ENCODE measurements at regions not wholly inside any gene's neighbourhood (a gene's known extent, or its start where the extent isn't known, plus 50 kb on each side); places are given as distances from the start of the nearest gene placed in this dataset.

DNA sequence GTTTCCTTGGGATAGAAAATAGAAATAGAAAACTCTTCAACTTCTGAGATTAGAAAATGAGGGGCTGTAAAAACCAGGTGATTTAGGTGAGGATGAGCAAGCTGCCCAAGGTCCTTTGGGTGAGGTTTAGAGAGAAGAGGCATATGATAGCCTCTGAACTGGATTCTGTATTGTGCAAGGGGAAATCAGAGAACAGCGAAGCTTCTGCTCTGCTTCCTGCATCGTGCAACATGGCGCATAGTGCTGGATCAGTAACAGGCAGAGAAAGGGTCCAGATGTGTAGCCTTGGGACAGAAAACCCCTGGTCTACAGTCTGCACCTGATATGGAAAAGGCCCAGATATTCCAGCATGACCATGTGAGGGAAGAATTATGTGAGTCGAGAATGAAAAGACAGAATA lies 121.7 kb downstream of the MBL2 start:
- Histone ChIP-seq H3K4me3 (ENCODE audit: low read depth, low read length) (no peak overlapping the region), H3K27me3 (ENCODE audit: control insufficient read depth, insufficient read depth, low read length) (no peaks in the 10 kb centered on the region), H3K9me3 (ENCODE audit: control insufficient read depth, insufficient read depth, low read length) (no peaks in the 10 kb centered on the region), H3K4me1 (ENCODE audit: control insufficient read depth, insufficient read depth, low read length) (no peaks in the 10 kb centered on the region), H3K36me3 (ENCODE audit: control insufficient read depth, insufficient read depth, low read length) (no peaks in the 10 kb centered on the region), H3K9ac (ENCODE audit: low read depth, low read length) (no peak overlapping the region), H3K27ac (ENCODE audit: low read depth, low read length) (no peak overlapping the region)

GRCh38 chr10:52651293-52651692 lies 121.3 kb downstream of the MBL2 start:
- Histone ChIP-seq H3K9me3 (ENCODE audit: control insufficient read depth, insufficient read depth, low read length) (no peaks in the 10 kb centered on the region), H3K9ac (ENCODE audit: low read depth, low read length) (no peak overlapping the region), H3K36me3 (ENCODE audit: control insufficient read depth, insufficient read depth, low read length) (no peaks in the 10 kb centered on the region)

GRCh38 chr10:52652431-52653262 lies 119.9 kb downstream of the MBL2 start:
- H3K4me3 ChIP-seq (ENCODE audit: low read depth, low read length) = no peak overlapping the region
- H3K9ac ChIP-seq (ENCODE audit: low read depth, low read length) = no peak overlapping the region
- H3K27ac ChIP-seq (ENCODE audit: low read depth, low read length) = no peak overlapping the region
- no peaks in the 10 kb centered on the region for H3K27me3 ChIP-seq (ENCODE audit: control insufficient read depth, insufficient read depth, low read length)
- no peaks in the 10 kb centered on the region for H3K9me3 ChIP-seq (ENCODE audit: control insufficient read depth, insufficient read depth, low read length)
- H3K4me1 ChIP-seq (ENCODE audit: control insufficient read depth, insufficient read depth, low read length) = no peaks in the 10 kb centered on the region
- no peaks in the 10 kb centered on the region for H3K36me3 ChIP-seq (ENCODE audit: control insufficient read depth, insufficient read depth, low read length)

More at GRCh38 chr10:52651293-52651692, 121.3 kb downstream of the MBL2 start:
- H3K4me3 ChIP-seq (ENCODE audit: low read depth, low read length) = no peak overlapping the region
- no peak overlapping the region for H3K27ac ChIP-seq (ENCODE audit: low read depth, low read length)
- no peaks in the 10 kb centered on the region for H3K4me1 ChIP-seq (ENCODE audit: control insufficient read depth, insufficient read depth, low read length)
- no peaks in the 10 kb centered on the region for H3K27me3 ChIP-seq (ENCODE audit: control insufficient read depth, insufficient read depth, low read length)

- Histone ChIP-seq H3K4me3 (ENCODE audit: low read depth, low read length) (no peak overlapping the region), H3K36me3 (ENCODE audit: control insufficient read depth, insufficient read depth, low read length) (no peaks in the 10 kb centered on the region), H3K27ac (ENCODE audit: low read depth, low read length) (no peak overlapping the region), H3K9me3 (ENCODE audit: control insufficient read depth, insufficient read depth, low read length) (no peaks in the 10 kb centered on the region), H3K4me1 (ENCODE audit: control insufficient read depth, insufficient read depth, low read length) (no peaks in the 10 kb centered on the region), H3K27me3 (ENCODE audit: control insufficient read depth, insufficient read depth, low read length) (no peaks in the 10 kb centered on the region), H3K9ac (ENCODE audit: low read depth, low read length) (no peak overlapping the region)
Observed at GRCh38 chr10:52653263-52653909, 119.2 kb downstream of the MBL2 start.

DNA sequence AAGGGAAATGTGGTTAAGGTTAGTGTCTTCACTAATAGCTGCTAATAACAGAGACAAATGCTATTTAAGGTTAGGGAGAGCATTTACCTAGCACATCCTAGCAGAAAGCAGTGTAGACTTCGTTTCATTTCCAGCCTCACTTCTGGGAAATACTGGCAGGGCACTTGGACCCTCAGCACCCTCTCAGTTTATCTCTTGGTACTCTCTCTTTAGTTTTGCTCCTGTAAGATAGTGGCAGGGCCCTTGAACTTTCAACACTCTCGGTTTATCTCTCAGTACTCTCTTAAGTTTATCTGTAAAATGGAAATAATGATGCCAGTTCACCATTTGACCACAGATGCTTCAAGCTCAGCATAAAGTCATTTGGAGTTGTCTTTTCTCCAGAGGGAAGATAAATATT lies 118.4 kb downstream of the MBL2 start:
- no peaks in the 10 kb centered on the region for H3K9me3 ChIP-seq (ENCODE audit: control insufficient read depth, insufficient read depth, low read length)
- H3K9ac ChIP-seq (ENCODE audit: low read depth, low read length) = no peak overlapping the region
- H3K4me3 ChIP-seq (ENCODE audit: low read depth, low read length) = no peak overlapping the region
- no peaks in the 10 kb centered on the region for H3K4me1 ChIP-seq (ENCODE audit: control insufficient read depth, insufficient read depth, low read length)
- H3K27me3 ChIP-seq (ENCODE audit: control insufficient read depth, insufficient read depth, low read length) = no peaks in the 10 kb centered on the region
- H3K36me3 ChIP-seq (ENCODE audit: control insufficient read depth, insufficient read depth, low read length) = no peaks in the 10 kb centered on the region
- no peak overlapping the region for H3K27ac ChIP-seq (ENCODE audit: low read depth, low read length)

DNA sequence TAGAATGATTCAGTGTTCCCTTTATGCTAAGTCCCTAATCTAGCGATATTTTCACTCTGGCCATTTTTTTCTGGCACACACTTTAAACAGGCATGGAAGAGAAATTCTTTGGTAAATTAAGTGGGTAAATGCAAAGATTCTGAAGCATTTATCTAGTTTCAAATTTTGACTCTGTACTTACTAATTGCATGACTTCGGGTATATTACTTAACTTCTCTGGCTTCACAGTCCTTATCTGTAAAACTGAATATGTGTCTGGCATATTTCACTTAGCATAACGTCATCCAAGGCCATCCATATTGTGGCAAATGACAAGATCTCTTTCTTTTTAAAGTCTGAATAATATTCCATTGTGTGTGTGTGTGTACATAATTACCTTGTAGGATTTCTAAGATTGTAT lies 114.5 kb downstream of the MBL2 start:
- H3K27me3 ChIP-seq (ENCODE audit: control insufficient read depth, insufficient read depth, low read length) = no peaks in the 10 kb centered on the region
- H3K27ac ChIP-seq (ENCODE audit: low read depth, low read length) = no peak overlapping the region
- no peak overlapping the region for H3K9ac ChIP-seq (ENCODE audit: low read depth, low read length)
- no peaks in the 10 kb centered on the region for H3K9me3 ChIP-seq (ENCODE audit: control insufficient read depth, insufficient read depth, low read length)
- no peak overlapping the region for H3K4me3 ChIP-seq (ENCODE audit: low read depth, low read length)
- no peaks in the 10 kb centered on the region for H3K36me3 ChIP-seq (ENCODE audit: control insufficient read depth, insufficient read depth, low read length)
- peaks cover 10% of the 10 kb centered on the region; the same call in 1 of the 2 replicates for H3K4me1 ChIP-seq (ENCODE audit: control insufficient read depth, insufficient read depth, low read length)

- no peaks in the 10 kb centered on the region for H3K9me3 ChIP-seq (ENCODE audit: control insufficient read depth, insufficient read depth, low read length)
- no peaks in the 10 kb centered on the region for H3K36me3 ChIP-seq (ENCODE audit: control insufficient read depth, insufficient read depth, low read length)
- H3K27ac ChIP-seq (ENCODE audit: low read depth, low read length) = no peak overlapping the region
- H3K4me3 ChIP-seq (ENCODE audit: low read depth, low read length) = no peak overlapping the region
- H3K9ac ChIP-seq (ENCODE audit: low read depth, low read length) = no peak overlapping the region
- H3K4me1 ChIP-seq (ENCODE audit: control insufficient read depth, insufficient read depth, low read length) = peaks cover 14% of the 10 kb centered on the region; the same call in 1 of the 2 replicates
- no peaks in the 10 kb centered on the region for H3K27me3 ChIP-seq (ENCODE audit: control insufficient read depth, insufficient read depth, low read length)
Observed at GRCh38 chr10:52659085-52659484, 113.5 kb downstream of the MBL2 start.

GRCh38 chr10:52662256-52662655 lies 110.3 kb downstream of the MBL2 start:
- H3K36me3 ChIP-seq (ENCODE audit: control insufficient read depth, insufficient read depth, low read length) = no peaks in the 10 kb centered on the region
- H3K27ac ChIP-seq (ENCODE audit: low read depth, low read length) = no peak overlapping the region
- no peak overlapping the region for H3K4me3 ChIP-seq (ENCODE audit: low read depth, low read length)
- no peaks in the 10 kb centered on the region for H3K27me3 ChIP-seq (ENCODE audit: control insufficient read depth, insufficient read depth, low read length)
- H3K4me1 ChIP-seq (ENCODE audit: control insufficient read depth, insufficient read depth, low read length) = peaks cover 14% of the 10 kb centered on the region; the same call in 1 of the 2 replicates
- peaks cover 9% of the 10 kb centered on the region for H3K9me3 ChIP-seq (ENCODE audit: control insufficient read depth, insufficient read depth, low read length)
- no peak overlapping the region for H3K9ac ChIP-seq (ENCODE audit: low read depth, low read length)

- Histone ChIP-seq H3K4me1 (ENCODE audit: control insufficient read depth, insufficient read depth, low read length) (peaks cover 14% of the 10 kb centered on the region; the same call in 1 of the 2 replicates), H3K27me3 (ENCODE audit: control insufficient read depth, insufficient read depth, low read length) (no peaks in the 10 kb centered on the region), H3K36me3 (ENCODE audit: control insufficient read depth, insufficient read depth, low read length) (no peaks in the 10 kb centered on the region), H3K27ac (ENCODE audit: low read depth, low read length) (no peak overlapping the region), H3K4me3 (ENCODE audit: low read depth, low read length) (no peak overlapping the region), H3K9me3 (ENCODE audit: control insufficient read depth, insufficient read depth, low read length) (peaks cover 11% of the 10 kb centered on the region), H3K9ac (ENCODE audit: low read depth, low read length) (no peak overlapping the region)
Observed at GRCh38 chr10:52663161-52663560, 109.4 kb downstream of the MBL2 start.

DNA sequence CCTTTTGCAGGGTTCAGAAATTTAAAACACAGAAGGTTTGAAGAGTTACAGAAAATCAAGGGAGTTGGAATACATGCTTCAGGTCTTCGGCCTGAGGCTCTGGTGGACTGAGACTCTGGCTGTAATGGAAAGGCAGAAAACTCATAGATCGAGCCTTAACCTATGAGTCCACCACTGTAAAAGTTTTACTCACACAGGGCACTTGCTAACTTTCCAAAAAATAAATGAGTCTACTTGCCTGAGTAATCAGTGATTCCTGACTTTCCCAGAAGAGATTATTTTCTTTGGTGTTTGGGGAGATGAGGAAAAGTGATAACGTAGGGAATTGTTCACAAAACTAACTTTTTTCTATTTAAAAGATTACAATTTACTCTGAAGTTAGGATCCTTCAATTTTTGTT lies 108.0 kb downstream of the MBL2 start:
- no peak overlapping the region for H3K27ac ChIP-seq (ENCODE audit: low read depth, low read length)
- H3K4me3 ChIP-seq (ENCODE audit: low read depth, low read length) = no peak overlapping the region
- H3K27me3 ChIP-seq (ENCODE audit: control insufficient read depth, insufficient read depth, low read length) = no peaks in the 10 kb centered on the region
- peaks cover 14% of the 10 kb centered on the region; the same call in 1 of the 2 replicates for H3K4me1 ChIP-seq (ENCODE audit: control insufficient read depth, insufficient read depth, low read length)
- H3K36me3 ChIP-seq (ENCODE audit: control insufficient read depth, insufficient read depth, low read length) = no peaks in the 10 kb centered on the region
- peaks cover 11% of the 10 kb centered on the region for H3K9me3 ChIP-seq (ENCODE audit: control insufficient read depth, insufficient read depth, low read length)
- H3K9ac ChIP-seq (ENCODE audit: low read depth, low read length) = no peak overlapping the region

- H3K4me3 ChIP-seq (ENCODE audit: low read depth, low read length) = no peak overlapping the region
- H3K9ac ChIP-seq (ENCODE audit: low read depth, low read length) = no peak overlapping the region
- H3K4me1 ChIP-seq (ENCODE audit: control insufficient read depth, insufficient read depth, low read length) = peaks cover 14% of the 10 kb centered on the region; the same call in 1 of the 2 replicates
- H3K9me3 ChIP-seq (ENCODE audit: control insufficient read depth, insufficient read depth, low read length) = peaks cover 11% of the 10 kb centered on the region
- no peak overlapping the region for H3K27ac ChIP-seq (ENCODE audit: low read depth, low read length)
- no peaks in the 10 kb centered on the region for H3K27me3 ChIP-seq (ENCODE audit: control insufficient read depth, insufficient read depth, low read length)
- no peaks in the 10 kb centered on the region for H3K36me3 ChIP-seq (ENCODE audit: control insufficient read depth, insufficient read depth, low read length)
Observed at GRCh38 chr10:52665821-52666220, 106.8 kb downstream of the MBL2 start.

Data from HUES48 (cell line).